ENCODE measurements at regions not wholly inside any gene's neighbourhood (a gene's known extent, or its start where the extent isn't known, plus 50 kb on each side); places are given as distances from the start of the nearest gene placed in this dataset.
A peak's percentile ranks its signal among the peaks of the same experiment; 100 is the strongest.

GRCh38 chr1:196152975-196153374, 455.3 kb downstream of the KCNT2 start:
- no peak for TF ChIP-seq SP1 (IDR thresholded peaks at IDR 0.05; ENCODE audit: low read depth, low read length)
- TF ChIP-seq CTCF (IDR thresholded peaks at IDR 0.05 in 2 of 3, conservative IDR thresholded peaks at IDR 0.05 in 1 of 3; ENCODE audit: control insufficient read depth in 2 of 3, extremely low read depth in 1 of 3, insufficient read depth in 1 of 3, low read depth in 3 of 3, low read length in 3 of 3), result no peak
- TF ChIP-seq SPI1 (IDR thresholded peaks at IDR 0.05; ENCODE audit: borderline replicate concordance, insufficient read depth, low read depth, low read length), result peak; percentile 53; the same call in 1 of the 2 replicates
- TF ChIP-seq TCF7 (IDR thresholded peaks at IDR 0.05; ENCODE audit: borderline replicate concordance), result no peak
- no peak for TF ChIP-seq CHD2 (IDR thresholded peaks at IDR 0.05; ENCODE audit: borderline replicate concordance, low read depth, low read length)
- no peak for TF ChIP-seq YY1 (IDR thresholded peaks at IDR 0.05; ENCODE audit: low read depth, low read length)
- TF ChIP-seq RBBP5 (conservative IDR thresholded peaks at IDR 0.05), result no peak
- no peak for TF ChIP-seq POLR2A (IDR thresholded peaks at IDR 0.05; ENCODE audit: low read depth, low read length)
- no peak for TF ChIP-seq ZNF24 (IDR thresholded peaks at IDR 0.05)
- no peak for TF ChIP-seq ZBED1 (IDR thresholded peaks at IDR 0.05; ENCODE audit: borderline replicate concordance)
